A673 (cell line): ENCODE measurements at regions not wholly inside any gene's neighbourhood (a gene's known extent, or its start where the extent isn't known, plus 50 kb on each side); places are given as distances from the start of the nearest gene placed in this dataset.

Source experiments
- BruUV-seq: library from RNA; stranded (reverse); fragments of 400-500 nt; replicated peaks from 2 replicates; lab custom pipeline; 2021; lab: Mats Ljungman, UMichigan
- CTCF ChIA-PET: fragments of 300-600 bp; sonication (Branson Sonifier 250); formaldehyde crosslinking; loops from one replicate; lab custom pipeline; 2022; ENCODE audit warnings: antibody characterized with exemption; lab: Charles Lee
- POLR2A ChIA-PET: fragments of 300-600 bp; sonication (Branson Sonifier 250); formaldehyde crosslinking; loops from one replicate; lab custom pipeline; 2022; ENCODE audit warnings: antibody characterized with exemption; ENCODE audit not compliant: low non-redundant PET; lab: Charles Lee
- DNase-seq: peaks from one replicate; pipeline ENCODE4 v3.0.0-alpha.2; 2015; ENCODE audit warnings: low spot score
- H3K27ac ChIP-seq: fragments of 200-600 bp; sonication (generic); 2 replicates; pipeline ENCODE4 v1.5.1; 2016; ENCODE audit warnings: mixed run types, low read depth, mild to moderate bottlenecking, mixed read lengths, antibody characterized with exemption, low read length; ENCODE audit not compliant: poor library complexity, severe bottlenecking
- H3K27me3 ChIP-seq: fragments of 200-600 bp; sonication (generic); replicated peaks from 2 replicates; pipeline ENCODE4 v1.6.1; 2017; ENCODE audit warnings: mixed run types, low read depth, mild to moderate bottlenecking, mixed read lengths, antibody characterized with exemption, low read length; ENCODE audit not compliant: insufficient read depth, poor library complexity
- H3K36me3 ChIP-seq: fragments of 200-600 bp; sonication (generic); 2 replicates; pipeline ENCODE4 v1.6.1; 2016; ENCODE audit warnings: mixed run types, mild to moderate bottlenecking, mixed read lengths, antibody characterized with exemption, low read length; ENCODE audit not compliant: insufficient read depth, poor library complexity, severe bottlenecking
- H3K4me1 ChIP-seq: fragments of 200-600 bp; sonication (generic); 2 replicates; pipeline ENCODE4 v1.6.1; 2017; ENCODE audit warnings: mixed run types, mild to moderate bottlenecking, mixed read lengths, antibody characterized with exemption, low read length; ENCODE audit not compliant: insufficient read depth, poor library complexity, severe bottlenecking
- H3K4me3 ChIP-seq: fragments of 200-600 bp; sonication (generic); 2 replicates; pipeline ENCODE4 v1.5.1; 2016; ENCODE audit warnings: low read depth, mixed run types, mild to moderate bottlenecking, mixed read lengths, low read length; ENCODE audit not compliant: poor library complexity, severe bottlenecking
- H3K9me3 ChIP-seq: fragments of 200-600 bp; sonication (generic); 2 replicates; pipeline ENCODE4 v1.6.1; 2016; ENCODE audit warnings: mixed run types, low read depth, mild to moderate bottlenecking, mixed read lengths, antibody characterized with exemption, low read length; ENCODE audit not compliant: poor library complexity, severe bottlenecking
- CTCF ChIP-seq: fragments of 300-800, 200-600 bp; sonication (generic); conservative IDR thresholded peaks from 2 replicates; pipeline ENCODE4 v1.5.1; 2017; ENCODE audit warnings: low read depth, mild to moderate bottlenecking, antibody characterized with exemption, low read length, moderate library complexity, mixed read lengths
- EZH2 ChIP-seq: fragments of 200-600 bp; sonication (generic); IDR thresholded peaks from 2 replicates; pipeline ENCODE4 v1.6.1; 2017; ENCODE audit warnings: borderline replicate concordance, low read depth, mild to moderate bottlenecking, mixed read lengths, antibody characterized with exemption, low read length; ENCODE audit not compliant: poor library complexity, severe bottlenecking
- intact Hi-C: fragments of 100-400 bp; cut with micrococcal nuclease; formaldehyde crosslinking; loops from one replicate; pipeline ENCODE4 v1.10.0; 2022; ENCODE audit not compliant: unreplicated experiment

- Histone ChIP-seq H3K27me3 (no peaks in the 10 kb centered on the region), H3K9me3 (no peaks in the 10 kb centered on the region), H3K36me3 (no peaks in the 10 kb centered on the region), H3K27ac (no peak overlapping the region), H3K4me1 (no peaks in the 10 kb centered on the region), H3K4me3 (no peak overlapping the region)
- no TSS peak for BruUV-seq
- DNase-seq = no peak
- intact Hi-C loops = no loop called here
- POLR2A ChIA-PET = no interaction called here
- no peak for TF ChIP-seq EZH2
- TF ChIP-seq CTCF = no peak
- CTCF ChIA-PET = no interaction called here
Observed at GRCh38 chr20:39242614-39243013, 280.5 kb downstream of the DHX35 start.

- DNase-seq = no peak
- intact Hi-C loops = no loop called here
- Histone ChIP-seq H3K27ac (no peak overlapping the region), H3K27me3 (peaks cover 6% of the 10 kb centered on the region), H3K4me1 (no peaks in the 10 kb centered on the region), H3K9me3 (no peaks in the 10 kb centered on the region), H3K4me3 (no peak overlapping the region), H3K36me3 (no peaks in the 10 kb centered on the region)
- ChIA-PET POLR2A (no interaction called here), CTCF (no interaction called here)
- TF ChIP-seq CTCF (no peak), EZH2 (no peak)
- BruUV-seq = no TSS peak
Observed at GRCh38 chr20:39234520-39235095, 272.5 kb downstream of the DHX35 start.

- peaks cover 7% of the 10 kb centered on the region for H3K27me3 ChIP-seq
- POLR2A ChIA-PET = no interaction called here
Observed at GRCh38 chr20:39233755-39234154, 271.6 kb downstream of the DHX35 start.

More at GRCh38 chr20:39233755-39234154, 271.6 kb downstream of the DHX35 start:
- TF ChIP-seq CTCF (no peak), EZH2 (no peak)
- Histone ChIP-seq H3K4me1 (no peaks in the 10 kb centered on the region), H3K27ac (no peak overlapping the region), H3K9me3 (no peaks in the 10 kb centered on the region), H3K36me3 (no peaks in the 10 kb centered on the region), H3K4me3 (no peak overlapping the region)
- CTCF ChIA-PET = no interaction called here
- intact Hi-C loops = no loop called here
- no peak for DNase-seq
- no TSS peak for BruUV-seq
